ENCODE measurements at regions not wholly inside any gene's neighbourhood (a gene's known extent, or its start where the extent isn't known, plus 50 kb on each side); places are given as distances from the start of the nearest gene placed in this dataset.

GRCh38 chr6:149150301-149150700 is 167.2 kb upstream of the TAB2 start:
- TF ChIP-seq ZFX (IDR thresholded peaks at IDR 0.05; ENCODE audit: borderline replicate concordance) (no peak), CTCF (IDR thresholded peaks at IDR 0.05) (no peak)
- no peak overlapping the region for H3K27ac ChIP-seq

DNA sequence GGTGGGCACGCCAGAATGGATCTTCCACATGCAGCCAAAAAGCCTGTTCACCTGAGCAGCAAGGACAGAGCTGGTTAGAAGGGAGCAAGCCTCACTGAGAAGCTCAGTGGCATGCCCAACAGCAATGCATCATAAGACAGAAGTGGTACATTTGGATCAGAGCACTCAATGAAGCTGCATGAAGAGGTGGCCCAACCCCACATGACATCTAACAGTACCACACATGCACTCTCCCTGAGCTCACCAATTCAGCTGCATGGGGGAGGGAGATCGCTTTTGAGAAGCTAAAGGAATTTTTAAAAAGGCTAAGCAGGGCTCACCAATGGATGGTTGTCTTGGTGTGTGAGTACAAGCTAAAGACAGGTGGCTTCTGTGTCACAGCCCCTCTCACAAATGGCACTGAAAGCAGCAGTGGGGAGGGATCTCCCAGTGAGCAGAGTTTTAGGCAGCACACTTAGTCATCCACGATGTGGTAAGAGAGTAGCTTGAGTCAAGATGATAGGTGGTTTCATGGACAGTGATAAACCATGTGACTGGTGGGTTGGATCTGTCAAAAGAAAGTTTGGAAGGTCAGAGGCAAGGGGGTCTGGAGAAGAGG is 166.6 kb upstream of the TAB2 start:
- TF ChIP-seq CTCF (IDR thresholded peaks at IDR 0.05), result no peak
- no peak overlapping the region for H3K27ac ChIP-seq

DNA sequence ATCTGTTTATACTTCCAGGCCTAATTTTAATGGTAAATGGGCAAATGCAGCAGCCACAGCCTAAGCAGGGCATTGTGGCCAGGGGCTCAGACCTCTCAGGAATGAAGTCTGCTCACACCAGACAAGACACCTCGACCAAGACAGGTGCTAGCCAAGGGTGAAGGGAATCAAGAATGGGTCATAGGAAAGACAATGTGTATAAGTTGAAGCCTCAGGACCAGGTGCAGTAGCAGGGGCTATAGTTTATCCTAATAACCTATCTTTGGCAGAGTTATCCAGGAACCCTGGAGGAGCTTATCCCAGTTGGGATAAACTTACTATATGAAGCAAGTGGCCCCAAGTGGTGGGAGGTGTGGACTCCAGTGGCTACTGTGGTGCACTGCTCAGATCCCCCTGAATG is 165.0 kb upstream of the TAB2 start:
- H3K27ac ChIP-seq, result no peak overlapping the region
- TF ChIP-seq CTCF (IDR thresholded peaks at IDR 0.05) (no peak), ZFX (IDR thresholded peaks at IDR 0.05; ENCODE audit: borderline replicate concordance) (no peak)

GRCh38 chr6:149153100-149153499 is 164.4 kb upstream of the TAB2 start:
- TF ChIP-seq CTCF (IDR thresholded peaks at IDR 0.05) (no peak), ZFX (IDR thresholded peaks at IDR 0.05; ENCODE audit: borderline replicate concordance) (no peak)

DNA sequence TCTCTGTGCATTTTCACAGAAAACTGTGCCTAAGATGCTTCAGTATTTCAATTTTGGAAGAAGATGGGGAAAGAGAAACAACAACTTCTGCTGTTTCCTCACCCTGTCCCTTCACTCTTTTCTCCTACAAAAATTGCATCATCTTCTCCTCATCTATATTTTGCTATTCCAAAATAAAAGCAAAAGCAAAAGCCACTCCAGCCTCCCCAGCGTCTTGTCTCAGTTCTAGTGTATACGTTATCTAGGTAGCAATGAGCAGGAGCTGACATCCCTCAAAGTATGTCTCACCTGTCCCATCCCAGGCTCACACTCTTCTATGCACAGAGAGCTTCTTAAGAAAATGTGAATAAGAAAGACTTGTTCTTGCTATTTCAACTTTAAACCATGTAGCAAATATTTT is 163.8 kb upstream of the TAB2 start:
- TF ChIP-seq ZFX (IDR thresholded peaks at IDR 0.05; ENCODE audit: borderline replicate concordance) (no peak), CTCF (IDR thresholded peaks at IDR 0.05) (no peak)
- no peak overlapping the region for H3K27ac ChIP-seq

More at GRCh38 chr6:149153100-149153499, 164.4 kb upstream of the TAB2 start:
- H3K27ac ChIP-seq, result no peak overlapping the region

DNA sequence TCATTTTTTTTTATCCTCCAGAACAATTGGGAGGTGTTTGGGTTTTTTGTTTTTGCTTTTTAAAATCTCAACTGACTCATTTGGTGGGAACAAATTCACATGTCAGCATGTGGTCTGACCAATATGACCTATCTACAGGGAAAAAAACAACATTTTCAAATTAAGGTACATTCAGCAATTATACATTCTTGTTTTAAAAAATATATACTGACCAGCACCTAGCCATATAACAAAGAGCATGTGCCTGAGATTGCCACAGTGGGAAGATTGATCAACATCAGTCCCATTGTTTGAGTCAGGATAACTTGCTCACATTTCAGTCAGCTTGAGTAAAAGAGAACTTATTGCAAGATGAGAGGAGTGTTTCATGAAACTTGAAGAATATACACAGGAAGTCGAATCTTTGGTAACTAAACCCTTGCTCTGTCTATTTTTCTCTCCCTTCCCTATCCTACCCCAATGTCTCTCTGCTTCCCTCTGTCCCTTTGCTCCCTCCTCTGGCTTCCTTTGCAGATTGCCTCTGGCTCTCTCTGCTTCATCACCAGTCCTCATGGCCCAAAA is 163.2 kb upstream of the TAB2 start:
- no peak overlapping the region for H3K27ac ChIP-seq
- TF ChIP-seq CTCF (IDR thresholded peaks at IDR 0.05), result no peak
- TF ChIP-seq ZFX (IDR thresholded peaks at IDR 0.05; ENCODE audit: borderline replicate concordance), result no peak

DNA sequence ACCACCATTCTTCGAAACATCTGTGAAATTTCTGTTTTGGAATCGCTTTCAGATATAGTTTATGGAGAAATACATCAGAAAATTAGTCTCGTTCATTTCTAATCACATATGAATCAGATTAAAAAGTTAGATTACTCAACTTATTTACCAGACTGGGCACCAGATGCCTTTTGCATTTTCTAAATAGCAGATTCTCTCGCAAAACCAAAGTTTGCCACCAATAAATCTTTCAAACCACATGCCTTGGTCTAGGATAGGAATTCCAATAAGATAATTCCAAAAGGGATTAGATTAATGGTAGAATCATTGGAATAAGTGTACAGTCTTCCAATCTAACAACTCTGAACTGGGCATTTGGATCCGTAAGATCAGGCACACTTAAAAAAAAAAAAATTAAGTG is 160.4 kb upstream of the TAB2 start:
- no peak for TF ChIP-seq ZFX (IDR thresholded peaks at IDR 0.05; ENCODE audit: borderline replicate concordance)
- TF ChIP-seq CTCF (IDR thresholded peaks at IDR 0.05), result no peak
- H3K27ac ChIP-seq, result no peak overlapping the region
